Glutamatergic neuron (in vitro differentiated cells): ENCODE measurements at regions not wholly inside any gene's neighbourhood (a gene's known extent, or its start where the extent isn't known, plus 50 kb on each side); places are given as distances from the start of the nearest gene placed in this dataset.
"Not testable (repeated sequence)": the region's sequence is repeated elsewhere in the genome, so short reads cannot be mapped to it uniquely, and the experiment has no call there.

Experiments used
- DNase-seq: peaks from one replicate; pipeline ENCODE4 v3.0.0; 2022
- H3K27ac Mint-ChIP-seq: one replicate; pipeline ENCODE4 v1.8.0; 2020; ENCODE audit warnings: mild to moderate bottlenecking, mixed read lengths, inconsistent platforms; ENCODE audit not compliant: unreplicated experiment
- H3K27me3 Mint-ChIP-seq: one replicate; pipeline ENCODE4 v1.8.0; 2020; ENCODE audit warnings: mild to moderate bottlenecking, moderate library complexity, mixed read lengths, inconsistent platforms; ENCODE audit not compliant: unreplicated experiment
- H3K36me3 Mint-ChIP-seq: one replicate; pipeline ENCODE4 v1.8.0; 2020; ENCODE audit warnings: mild to moderate bottlenecking, mixed read lengths, inconsistent platforms; ENCODE audit not compliant: unreplicated experiment
- H3K4me1 Mint-ChIP-seq: one replicate; pipeline ENCODE4 v1.8.0; 2020; ENCODE audit warnings: mild to moderate bottlenecking, low read depth, mixed read lengths, inconsistent platforms; ENCODE audit not compliant: unreplicated experiment
- H3K4me3 Mint-ChIP-seq: one replicate; pipeline ENCODE4 v1.8.0; 2020; ENCODE audit warnings: mild to moderate bottlenecking, mixed read lengths, inconsistent platforms; ENCODE audit not compliant: unreplicated experiment
- H3K9me3 Mint-ChIP-seq: one replicate; pipeline ENCODE4 v1.8.0; 2020; ENCODE audit warnings: mild to moderate bottlenecking, moderate library complexity, mixed read lengths, inconsistent platforms; ENCODE audit not compliant: unreplicated experiment
- CTCF ChIP-seq: fragments of 200-600 bp; sonication (generic); IDR thresholded peaks from one replicate; pipeline ENCODE4 v1.5.0; 2021; ENCODE audit not compliant: partially characterized antibody, unreplicated experiment

GRCh38 chr20:19874040-19874727 is 116.1 kb downstream of the RIN2 start:
- Mint-ChIP-seq H3K9me3 (peaks cover 11% of the 10 kb centered on the region), H3K4me3 (no peak overlapping the region), H3K27ac (no peak overlapping the region), H3K4me1 (no peaks in the 10 kb centered on the region), H3K36me3 (peaks cover 15% of the 10 kb centered on the region), H3K27me3 (peaks cover 4% of the 10 kb centered on the region)
- no peak for TF ChIP-seq CTCF
- no peak for DNase-seq

- peaks cover 9% of the 10 kb centered on the region for H3K9me3 Mint-ChIP-seq
- peaks cover 1% of the 10 kb centered on the region for H3K4me1 Mint-ChIP-seq
- peaks cover 4% of the 10 kb centered on the region for H3K27me3 Mint-ChIP-seq
- H3K4me3 Mint-ChIP-seq = no peak overlapping the region
- no peak for TF ChIP-seq CTCF
- no peak for DNase-seq
- peak overlapping the region; percentile 41 for H3K27ac Mint-ChIP-seq
- peaks cover 15% of the 10 kb centered on the region for H3K36me3 Mint-ChIP-seq
Observed at GRCh38 chr20:19875376-19876221, 117.5 kb downstream of the RIN2 start.

- no peak for TF ChIP-seq CTCF
- DNase-seq = no peak
- Mint-ChIP-seq H3K4me3 (no peak overlapping the region), H3K27ac (no peak overlapping the region), H3K4me1 (peaks cover 4% of the 10 kb centered on the region), H3K27me3 (peaks cover 4% of the 10 kb centered on the region), H3K36me3 (peaks cover 3% of the 10 kb centered on the region), H3K9me3 (peaks cover 5% of the 10 kb centered on the region)
Observed at GRCh38 chr20:19876828-19877460, 118.9 kb downstream of the RIN2 start.

- not testable (repeated sequence) for H3K27ac Mint-ChIP-seq, DNase-seq, H3K4me3 Mint-ChIP-seq, H3K36me3 Mint-ChIP-seq, H3K27me3 Mint-ChIP-seq, H3K9me3 Mint-ChIP-seq, H3K4me1 Mint-ChIP-seq
Observed at GRCh38 chr20:19879874-19880255, 121.8 kb downstream of the RIN2 start.

- TF ChIP-seq CTCF = no peak
- Mint-ChIP-seq H3K27ac (no peak overlapping the region), H3K4me1 (peaks cover 6% of the 10 kb centered on the region)
Observed at GRCh38 chr20:19880256-19881079, 122.4 kb downstream of the RIN2 start.

More at GRCh38 chr20:19880256-19881079, 122.4 kb downstream of the RIN2 start:
- no peak for DNase-seq
- Mint-ChIP-seq H3K27me3 (no peaks in the 10 kb centered on the region), H3K4me3 (no peak overlapping the region), H3K36me3 (no peaks in the 10 kb centered on the region), H3K9me3 (peaks cover 3% of the 10 kb centered on the region)
